ENCODE measurements at regions not wholly inside any gene's neighbourhood (a gene's known extent, or its start where the extent isn't known, plus 50 kb on each side); places are given as distances from the start of the nearest gene placed in this dataset.

- Histone ChIP-seq H3K27ac (ENCODE audit: low read depth, low read length) (no peak overlapping the region), H3K9ac (ENCODE audit: extremely low read depth, low read length, poor library complexity, severe bottlenecking) (no peak overlapping the region), H3K27me3 (ENCODE audit: control insufficient read depth, insufficient read depth, low read length, poor library complexity, severe bottlenecking) (no peaks in the 10 kb centered on the region), H3K36me3 (ENCODE audit: control insufficient read depth, insufficient read depth, low read length) (no peaks in the 10 kb centered on the region), H3K4me3 (ENCODE audit: low read length) (no peak overlapping the region), H3K4me1 (ENCODE audit: control insufficient read depth, insufficient read depth, low read length) (no peaks in the 10 kb centered on the region), H3K9me3 (ENCODE audit: control insufficient read depth, low read length) (no peaks in the 10 kb centered on the region)
- Mint-ChIP-seq H3K36me3 (ENCODE audit: low read depth) (no peaks in the 10 kb centered on the region), H3K4me1 (peaks cover 10% of the 10 kb centered on the region), H3K27me3 (ENCODE audit: insufficient read depth) (no peaks in the 10 kb centered on the region), H3K4me3 (no peak overlapping the region), H3K9me3 (peaks cover 12% of the 10 kb centered on the region), H3K27ac (peak overlapping the region; percentile 4)
- DNase-seq, result no peak
- 70 to 78% methylated on average over 6 of the region's 6 CpGs for WGBS, 2 experiments (ENCODE audit: insufficient coverage in 1 of 2, insufficient read length in 1 of 2)
- TF ChIP-seq CTCF (conservative IDR thresholded peaks at IDR 0.05), result no peak
These were observed 1469.0 kb downstream of the LRRC4C start for GRCh38 chr11:39990421-39990831.

GRCh38 chr11:39975091-39975490 lies 1484.4 kb downstream of the LRRC4C start:
- H3K9ac ChIP-seq (ENCODE audit: extremely low read depth, low read length, poor library complexity, severe bottlenecking), result no peak overlapping the region
- TF ChIP-seq CTCF (conservative IDR thresholded peaks at IDR 0.05), result no peak
- Mint-ChIP-seq H3K4me1 (peaks cover 1% of the 10 kb centered on the region), H3K4me3 (no peak overlapping the region), H3K36me3 (ENCODE audit: low read depth) (no peaks in the 10 kb centered on the region), H3K27ac (no peak overlapping the region), H3K9me3 (no peaks in the 10 kb centered on the region), H3K27me3 (ENCODE audit: insufficient read depth) (no peaks in the 10 kb centered on the region)
- no peak overlapping the region for H3K4me3 ChIP-seq (ENCODE audit: low read length)
- WGBS, 2 experiments (ENCODE audit: insufficient coverage in 1 of 2, insufficient read length in 1 of 2), result 80% methylated on average over 1 of the region's 1 CpG; no CpG with 5 or more reads in 1 of the 2 experiments
- H3K4me1 ChIP-seq (ENCODE audit: control insufficient read depth, insufficient read depth, low read length), result no peaks in the 10 kb centered on the region
- H3K9me3 ChIP-seq (ENCODE audit: control insufficient read depth, low read length), result no peaks in the 10 kb centered on the region
- no peaks in the 10 kb centered on the region for H3K27me3 ChIP-seq (ENCODE audit: control insufficient read depth, insufficient read depth, low read length, poor library complexity, severe bottlenecking)
- H3K27ac ChIP-seq (ENCODE audit: low read depth, low read length), result no peak overlapping the region
- no peak for DNase-seq
- H3K36me3 ChIP-seq (ENCODE audit: control insufficient read depth, insufficient read depth, low read length), result no peaks in the 10 kb centered on the region

GRCh38 chr11:39972461-39972860 lies 1487.0 kb downstream of the LRRC4C start:
- Histone ChIP-seq H3K4me3 (ENCODE audit: low read length) (no peak overlapping the region), H3K9me3 (ENCODE audit: control insufficient read depth, low read length) (no peaks in the 10 kb centered on the region), H3K27ac (ENCODE audit: low read depth, low read length) (no peak overlapping the region), H3K4me1 (ENCODE audit: control insufficient read depth, insufficient read depth, low read length) (no peaks in the 10 kb centered on the region), H3K36me3 (ENCODE audit: control insufficient read depth, insufficient read depth, low read length) (no peaks in the 10 kb centered on the region), H3K9ac (ENCODE audit: extremely low read depth, low read length, poor library complexity, severe bottlenecking) (no peak overlapping the region), H3K27me3 (ENCODE audit: control insufficient read depth, insufficient read depth, low read length, poor library complexity, severe bottlenecking) (no peaks in the 10 kb centered on the region)
- Mint-ChIP-seq H3K4me1 (peaks cover 1% of the 10 kb centered on the region), H3K9me3 (no peaks in the 10 kb centered on the region), H3K27me3 (ENCODE audit: insufficient read depth) (no peaks in the 10 kb centered on the region), H3K36me3 (ENCODE audit: low read depth) (no peaks in the 10 kb centered on the region), H3K27ac (no peak overlapping the region), H3K4me3 (no peak overlapping the region)
- no peak for DNase-seq
- no peak for TF ChIP-seq CTCF (conservative IDR thresholded peaks at IDR 0.05)
- 92 to 100% methylated on average over 1 to 5 of the region's 5 CpGs for WGBS, 2 experiments (ENCODE audit: insufficient coverage in 1 of 2, insufficient read length in 1 of 2)

All from endodermal cell (in vitro differentiated cells).